ENCODE measurements at regions not wholly inside any gene's neighbourhood (a gene's known extent, or its start where the extent isn't known, plus 50 kb on each side); places are given as distances from the start of the nearest gene placed in this dataset.
"Not testable (repeated sequence)": the region's sequence is repeated elsewhere in the genome, so short reads cannot be mapped to it uniquely, and the experiment has no call there.

GRCh38 chr6:98352348-98352747, 482.0 kb upstream of the POU3F2 start:
- no peak for DNase-seq

GRCh38 chr6:98358173-98358572, 476.2 kb upstream of the POU3F2 start:
- DNase-seq = no peak

GRCh38 chr6:98366371-98366770, 468.0 kb upstream of the POU3F2 start:
- no peak for DNase-seq

- no peak for DNase-seq
These were observed 453.8 kb upstream of the POU3F2 start for GRCh38 chr6:98380589-98380988.

- DNase-seq = no peak
These were observed 452.1 kb upstream of the POU3F2 start for GRCh38 chr6:98382246-98382645.

- DNase-seq = no peak
These were observed 450.0 kb upstream of the POU3F2 start for GRCh38 chr6:98384334-98384733.

- DNase-seq = no peak
These were observed 449.6 kb upstream of the POU3F2 start for GRCh38 chr6:98384801-98385200.

- DNase-seq = no peak
These were observed 438.7 kb upstream of the POU3F2 start for GRCh38 chr6:98395610-98396166.

- DNase-seq = no peak
These were observed 418.3 kb upstream of the POU3F2 start for GRCh38 chr6:98416027-98416426.

- DNase-seq = not testable (repeated sequence)
These were observed 417.7 kb upstream of the POU3F2 start for GRCh38 chr6:98416497-98417158.

- no peak for DNase-seq
These were observed 400.9 kb upstream of the POU3F2 start for GRCh38 chr6:98433325-98434056.

GRCh38 chr6:98443633-98444032, 390.7 kb upstream of the POU3F2 start:
- DNase-seq = no peak

- DNase-seq = no peak
These were observed 381.7 kb upstream of the POU3F2 start for GRCh38 chr6:98452685-98453084.

GRCh38 chr6:98454809-98455322, 379.5 kb upstream of the POU3F2 start:
- no peak for DNase-seq

GRCh38 chr6:98458708-98459107, 375.7 kb upstream of the POU3F2 start:
- no peak for DNase-seq

GRCh38 chr6:98463038-98464000, 371.1 kb upstream of the POU3F2 start:
- no peak for DNase-seq

- DNase-seq = no peak
These were observed 367.3 kb upstream of the POU3F2 start for GRCh38 chr6:98467091-98467490.

GRCh38 chr6:98467902-98468301, 366.5 kb upstream of the POU3F2 start:
- DNase-seq = no peak

- DNase-seq = no peak
These were observed 365.2 kb upstream of the POU3F2 start for GRCh38 chr6:98469141-98469540.

GRCh38 chr6:98470821-98471220, 363.6 kb upstream of the POU3F2 start:
- DNase-seq = no peak

- no peak for DNase-seq
These were observed 362.9 kb upstream of the POU3F2 start for GRCh38 chr6:98471444-98471843.

GRCh38 chr6:98477231-98477630, 357.1 kb upstream of the POU3F2 start:
- no peak for DNase-seq

GRCh38 chr6:98484696-98485095, 349.7 kb upstream of the POU3F2 start:
- no peak for DNase-seq

Data from activated gamma-delta T cell (primary cell).